Right lobe of liver (tissue), 6 donors: ENCODE measurements at regions not wholly inside any gene's neighbourhood (a gene's known extent, or its start where the extent isn't known, plus 50 kb on each side); places are given as distances from the start of the nearest gene placed in this dataset.

ENCODE experiments used
- ATAC-seq, 4 donors: fragments of 200-7000 bp; cut with Tn5 transposase; one replicate each; pipeline ENCODE4 v1.9.1; 2020; ENCODE audit warnings: mild to moderate bottlenecking in 4 of 4, moderate library complexity in 4 of 4
- DNase-seq, 3 donors: peaks; one replicate each; pipeline ENCODE4 v3.0.0-alpha.2; 2020
- H3K27ac ChIP-seq, 3 donors: fragments of 200-600 bp; one replicate each; pipeline ENCODE4 v1.8.0; 2022
- H3K27me3 ChIP-seq, 2 donors: fragments of 200-600 bp; one replicate each; pipeline ENCODE4 v1.8.0; 2022
- H3K36me3 ChIP-seq, 4 donors: fragments of 200-600 bp; sonication (generic) in 1 of 4; one replicate each; pipeline versions ENCODE4 v1.5.1 to v1.8.0; 2017 to 2022; ENCODE audit warnings: control low read depth in 1 of 4
- H3K4me1 ChIP-seq, 4 donors: fragments of 200-600 bp; sonication (generic) in 1 of 4; one replicate each; pipeline versions ENCODE4 v1.5.1 to v1.8.0; 2017 to 2022; ENCODE audit warnings: control low read depth in 1 of 4
- H3K4me3 ChIP-seq, 3 donors: fragments of 200-600 bp; one replicate each; pipeline ENCODE4 v1.8.0; 2022
- H3K9me3 ChIP-seq, 4 donors: fragments of 200-600 bp; sonication (generic) in 1 of 4; one replicate each; pipeline versions ENCODE4 v1.5.1 to v1.8.0; 2017 to 2022; ENCODE audit warnings: control low read depth in 1 of 4
- POLR2A ChIP-seq: fragments of 450-650 bp; IDR thresholded peaks from one replicate; pipeline ENCODE4 v1.6.1; 2017; ENCODE audit warnings: antibody characterized with exemption, mild to moderate bottlenecking
- WGBS: methylation state at CpG from one replicate; pipeline ENCODE4 v1.1.6; 2018; ENCODE audit warnings: low coverage, low lambda C conversion rate; ENCODE audit not compliant: insufficient coverage; ENCODE audit errors: missing lambda C conversion rate; 5-methylcytosine and 5-hydroxymethylcytosine counted together
- intact Hi-C, 2 donors: fragments of 100-400 bp; cut with DNase I; formaldehyde crosslinking; loops; one replicate each; pipeline versions ENCODE4 v1.11.2 to v1.14.1; 2022
- TF ChIP-seq, protein P1 (sequence below), 4 donors: fragments of 200-600 bp in 3 of 4; fragments of 450-650 bp in 1 of 4; IDR thresholded peaks; one replicate each; pipeline versions ENCODE4 v1.5.1 to v1.8.0; 2016 to 2022; ENCODE audit warnings: antibody characterized with exemption in 4 of 4, mild to moderate bottlenecking in 2 of 4
- donor health status: DM: no; HTN: yes; CAD: no.
- donor health status: DM: no; HTN: no; CAD: no.
- donor health status: DM: no; HTN: no; CAD: no.
- donor health status: DM: no; HTN: yes; CAD: no.
- donor health status: DM: no; HTN: yes; CAD: no.

DNA sequence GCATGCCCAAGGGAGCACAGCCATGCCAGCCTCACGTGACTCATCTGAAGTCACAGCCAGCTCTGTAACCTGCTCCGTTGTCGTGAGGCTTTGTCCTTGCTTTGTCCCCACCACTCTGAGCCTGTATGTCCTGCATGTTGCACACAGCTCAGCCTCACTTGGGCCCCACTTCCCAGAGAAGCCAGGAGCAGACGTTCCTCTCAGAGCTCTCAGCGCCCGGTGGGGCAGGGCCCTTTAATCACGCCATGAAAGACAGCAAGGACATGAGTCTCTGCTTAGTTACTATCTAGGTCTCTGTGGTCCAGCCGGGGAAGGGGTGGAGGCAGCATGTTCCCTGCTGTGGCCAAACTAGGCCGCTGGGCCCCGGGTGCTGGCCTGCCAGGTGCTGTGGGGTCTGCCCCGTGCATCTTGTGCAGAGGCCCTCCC, 127.4 kb upstream of the FAM20C start:
- H3K9me3 ChIP-seq = no peaks in the 10 kb centered on the region
- DNase-seq (peak in 2 of 3 donors; percentile 5 to 52), ATAC-seq (no peak)
- H3K27me3 ChIP-seq = no peaks in the 10 kb centered on the region
- H3K4me3 ChIP-seq = no peak overlapping the region
- TF ChIP-seq, protein P1, sequence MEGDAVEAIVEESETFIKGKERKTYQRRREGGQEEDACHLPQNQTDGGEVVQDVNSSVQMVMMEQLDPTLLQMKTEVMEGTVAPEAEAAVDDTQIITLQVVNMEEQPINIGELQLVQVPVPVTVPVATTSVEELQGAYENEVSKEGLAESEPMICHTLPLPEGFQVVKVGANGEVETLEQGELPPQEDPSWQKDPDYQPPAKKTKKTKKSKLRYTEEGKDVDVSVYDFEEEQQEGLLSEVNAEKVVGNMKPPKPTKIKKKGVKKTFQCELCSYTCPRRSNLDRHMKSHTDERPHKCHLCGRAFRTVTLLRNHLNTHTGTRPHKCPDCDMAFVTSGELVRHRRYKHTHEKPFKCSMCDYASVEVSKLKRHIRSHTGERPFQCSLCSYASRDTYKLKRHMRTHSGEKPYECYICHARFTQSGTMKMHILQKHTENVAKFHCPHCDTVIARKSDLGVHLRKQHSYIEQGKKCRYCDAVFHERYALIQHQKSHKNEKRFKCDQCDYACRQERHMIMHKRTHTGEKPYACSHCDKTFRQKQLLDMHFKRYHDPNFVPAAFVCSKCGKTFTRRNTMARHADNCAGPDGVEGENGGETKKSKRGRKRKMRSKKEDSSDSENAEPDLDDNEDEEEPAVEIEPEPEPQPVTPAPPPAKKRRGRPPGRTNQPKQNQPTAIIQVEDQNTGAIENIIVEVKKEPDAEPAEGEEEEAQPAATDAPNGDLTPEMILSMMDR (IDR thresholded peaks at IDR 0.05) = no peak
- no peak for TF ChIP-seq POLR2A
- H3K27ac ChIP-seq = no peak overlapping the region
- WGBS = 72% methylated on average over 6 of the region's 11 CpGs
- no peaks in the 10 kb centered on the region for H3K36me3 ChIP-seq
- no peaks in the 10 kb centered on the region for H3K4me1 ChIP-seq
- intact Hi-C loops = no loop called here

DNA sequence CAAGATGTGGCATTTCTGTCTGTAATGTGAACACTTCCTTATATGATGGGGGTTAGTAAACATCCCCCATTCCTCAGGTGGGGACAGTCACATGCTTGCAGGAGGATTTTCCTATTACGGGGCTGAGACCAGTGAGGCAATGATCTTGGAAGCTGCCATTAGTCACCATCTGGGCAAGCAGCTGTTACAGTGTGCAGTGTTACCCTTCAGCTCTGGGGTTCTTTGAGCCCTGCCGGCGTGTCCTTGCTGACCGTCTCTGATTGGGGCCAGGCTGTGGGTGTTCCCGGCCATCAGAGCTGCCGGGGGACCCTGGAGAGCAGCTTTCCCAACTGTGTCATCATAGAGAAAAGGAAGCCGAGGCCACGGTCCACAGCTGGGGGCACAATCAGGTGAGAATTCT, 126.8 kb upstream of the FAM20C start:
- intact Hi-C loops = no loop called here
- H3K27me3 ChIP-seq = no peaks in the 10 kb centered on the region

DNA sequence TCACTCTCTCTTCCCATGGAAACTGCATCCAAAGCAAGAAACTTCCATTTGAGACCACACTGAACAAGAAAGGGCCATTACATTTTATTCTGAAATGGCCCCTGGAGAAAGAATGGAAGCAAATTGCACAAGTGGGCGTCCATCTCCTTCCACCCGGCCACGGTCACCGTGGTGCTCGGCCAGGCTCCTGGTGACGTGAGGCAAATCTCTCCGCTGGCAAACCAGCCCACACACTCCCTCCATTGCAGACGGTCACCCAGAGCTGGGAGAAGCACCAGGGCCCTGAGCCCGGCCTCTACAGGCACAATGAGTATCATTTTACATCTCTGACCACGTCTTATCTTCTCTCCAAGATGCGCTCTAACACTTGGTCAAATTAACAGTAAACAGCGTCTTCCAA, 126.1 kb upstream of the FAM20C start:
- intact Hi-C loops = no loop called here
- WGBS = 64% methylated on average over 7 of the region's 12 CpGs
- DNase-seq = peak in 2 of 3 donors; percentile 8 to 12
- Histone ChIP-seq H3K4me3 (no peak overlapping the region), H3K9me3 (no peaks in the 10 kb centered on the region), H3K36me3 (no peaks in the 10 kb centered on the region), H3K27ac (no peak overlapping the region), H3K4me1 (no peaks in the 10 kb centered on the region), H3K27me3 (no peaks in the 10 kb centered on the region)
- ATAC-seq = no peak
- no peak for TF ChIP-seq POLR2A
- TF ChIP-seq, protein P1 (IDR thresholded peaks at IDR 0.05) = no peak

More for the DNA sequence above, 126.8 kb upstream of the FAM20C start:
- no peak for DNase-seq
- WGBS = no CpG with 5 or more reads among the region's 8 CpGs
- H3K4me1 ChIP-seq = no peaks in the 10 kb centered on the region
- H3K9me3 ChIP-seq = no peaks in the 10 kb centered on the region
- no peak overlapping the region for H3K4me3 ChIP-seq
- H3K27ac ChIP-seq = no peak overlapping the region
- no peak for ATAC-seq
- TF ChIP-seq, protein P1 (IDR thresholded peaks at IDR 0.05) = no peak
- no peak for TF ChIP-seq POLR2A
- no peaks in the 10 kb centered on the region for H3K36me3 ChIP-seq

DNA sequence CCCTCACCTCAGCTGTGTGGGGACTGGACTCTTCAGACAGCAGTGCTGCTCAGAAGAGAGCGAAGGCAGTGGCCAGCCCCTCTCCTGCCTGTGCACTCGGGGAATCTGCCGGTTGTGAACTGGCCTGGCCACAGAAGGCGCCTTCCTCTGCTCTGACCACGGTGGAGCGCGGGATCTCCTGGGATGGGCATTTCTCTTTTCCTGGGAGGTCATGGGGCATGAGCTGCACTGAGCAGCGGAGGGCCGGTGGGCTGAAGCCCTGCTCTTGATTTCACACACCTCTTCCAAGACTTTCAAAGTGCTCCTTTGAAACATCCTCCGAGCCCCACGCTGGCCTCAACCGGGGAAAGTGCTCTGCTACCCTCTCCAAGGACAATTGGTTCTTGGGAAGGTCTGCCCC, 125.6 kb upstream of the FAM20C start:
- no peaks in the 10 kb centered on the region for H3K36me3 ChIP-seq
- TF ChIP-seq POLR2A = no peak
- TF ChIP-seq, protein P1 (IDR thresholded peaks at IDR 0.05) = no peak
- no peak overlapping the region for H3K27ac ChIP-seq
- H3K4me1 ChIP-seq = no peaks in the 10 kb centered on the region
- H3K27me3 ChIP-seq = no peaks in the 10 kb centered on the region
- 92% methylated on average over 2 of the region's 12 CpGs for WGBS
- H3K4me3 ChIP-seq = no peak overlapping the region
- ATAC-seq (no peak), DNase-seq (peak in 2 of 3 donors; percentile 10 to 31)
- intact Hi-C loops = no loop called here
- H3K9me3 ChIP-seq = no peaks in the 10 kb centered on the region
